ENCODE measurements at regions not wholly inside any gene's neighbourhood (a gene's known extent, or its start where the extent isn't known, plus 50 kb on each side); places are given as distances from the start of the nearest gene placed in this dataset.

DNA sequence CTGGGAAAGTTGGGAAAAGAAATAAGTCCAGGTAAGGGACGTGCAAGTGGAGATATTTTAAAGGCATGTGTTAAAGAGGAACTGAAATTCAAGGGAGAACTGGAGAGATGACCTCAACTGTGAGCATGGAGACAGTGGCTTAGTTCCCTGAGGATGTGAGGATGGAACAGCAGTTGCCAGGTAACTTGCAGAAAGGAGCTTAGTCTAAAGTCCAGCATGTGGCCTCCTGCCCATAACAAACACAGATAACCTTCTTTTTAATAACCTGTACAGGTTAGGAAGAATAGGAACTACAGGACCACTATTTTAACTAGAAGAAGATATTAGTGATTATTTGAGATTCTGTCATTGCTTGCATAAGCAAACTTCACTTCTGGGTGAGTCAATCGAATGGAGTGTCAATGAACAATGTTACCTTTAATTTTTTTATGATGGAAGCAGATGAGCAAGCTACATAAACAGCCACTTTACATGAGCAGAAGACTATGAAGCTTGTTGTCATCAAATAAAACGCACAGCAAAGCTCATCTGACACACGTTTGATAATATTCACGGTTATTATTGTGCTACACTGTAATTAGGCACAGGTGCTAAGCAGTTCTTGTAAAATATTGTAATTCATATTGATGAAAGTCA lies 291.7 kb upstream of the DDHD1 start:
- TF ChIP-seq, protein P1, sequence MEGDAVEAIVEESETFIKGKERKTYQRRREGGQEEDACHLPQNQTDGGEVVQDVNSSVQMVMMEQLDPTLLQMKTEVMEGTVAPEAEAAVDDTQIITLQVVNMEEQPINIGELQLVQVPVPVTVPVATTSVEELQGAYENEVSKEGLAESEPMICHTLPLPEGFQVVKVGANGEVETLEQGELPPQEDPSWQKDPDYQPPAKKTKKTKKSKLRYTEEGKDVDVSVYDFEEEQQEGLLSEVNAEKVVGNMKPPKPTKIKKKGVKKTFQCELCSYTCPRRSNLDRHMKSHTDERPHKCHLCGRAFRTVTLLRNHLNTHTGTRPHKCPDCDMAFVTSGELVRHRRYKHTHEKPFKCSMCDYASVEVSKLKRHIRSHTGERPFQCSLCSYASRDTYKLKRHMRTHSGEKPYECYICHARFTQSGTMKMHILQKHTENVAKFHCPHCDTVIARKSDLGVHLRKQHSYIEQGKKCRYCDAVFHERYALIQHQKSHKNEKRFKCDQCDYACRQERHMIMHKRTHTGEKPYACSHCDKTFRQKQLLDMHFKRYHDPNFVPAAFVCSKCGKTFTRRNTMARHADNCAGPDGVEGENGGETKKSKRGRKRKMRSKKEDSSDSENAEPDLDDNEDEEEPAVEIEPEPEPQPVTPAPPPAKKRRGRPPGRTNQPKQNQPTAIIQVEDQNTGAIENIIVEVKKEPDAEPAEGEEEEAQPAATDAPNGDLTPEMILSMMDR (IDR thresholded peaks at IDR 0.05; ENCODE audit: low read depth, low read length, poor library complexity, severe bottlenecking), result no peak
- no peak for TF ChIP-seq EZH2phosphoT487 (IDR thresholded peaks at IDR 0.05; ENCODE audit: borderline replicate concordance, low read length)

Measured in DOHH2 (cell line).